H1 (cell line): ENCODE measurements at regions not wholly inside any gene's neighbourhood (a gene's known extent, or its start where the extent isn't known, plus 50 kb on each side); places are given as distances from the start of the nearest gene placed in this dataset.

Experiments used
- CTCF ChIA-PET: fragments of 300-600 bp; sonication (Branson Sonifier 250); formaldehyde crosslinking; loops from one replicate; lab custom pipeline; 2021; ENCODE audit not compliant: partially characterized antibody; lab: Charles Lee
- POLR2A ChIA-PET: fragments of 300-600 bp; sonication (Branson Sonifier 250); formaldehyde crosslinking; loops from one replicate; lab custom pipeline; 2021; ENCODE audit warnings: inconsistent platforms; ENCODE audit not compliant: partially characterized antibody; lab: Charles Lee
- DNase-seq, 2 experiments: peaks; one replicate each; pipeline versions ENCODE4 v3.0.0 to v3.0.0-alpha.2; 2010 to 2022; ENCODE audit warnings: low spot score in 2 of 2, low read depth in 1 of 2, mixed read lengths in 1 of 2
- FAIRE-seq: peaks from 2 replicates; lab custom pipeline; 2011; peaks lifted over from hg19 to GRCh38; lab: Jason Lieb, UNC
- H2AFZ ChIP-seq: 2 replicates; pipeline ENCODE4 v1.8.1; 2012; ENCODE audit warnings: low read length, inconsistent platforms
- H2AK5ac ChIP-seq: 2 replicates; pipeline ENCODE4 v1.6.1; 2013; ENCODE audit warnings: low read depth, low read length
- H2BK120ac ChIP-seq: replicated peaks from 2 replicates; pipeline ENCODE3; 2013; ENCODE audit warnings: low read depth, low read length, inconsistent platforms
- H2BK12ac ChIP-seq: 2 replicates; pipeline ENCODE4 v1.6.1; 2013; ENCODE audit warnings: low read depth, low read length
- H2BK15ac ChIP-seq: 2 replicates; pipeline ENCODE4 v1.6.1; 2013; ENCODE audit warnings: low read length
- H2BK20ac ChIP-seq: 2 replicates; pipeline ENCODE4 v1.6.1; 2013; ENCODE audit warnings: low read length
- H2BK5ac ChIP-seq: 2 replicates; pipeline ENCODE4 v1.6.1; 2013; ENCODE audit warnings: low read depth, low read length
- H3K14ac ChIP-seq: 2 replicates; pipeline ENCODE4 v1.6.1; 2013; ENCODE audit warnings: inconsistent platforms; ENCODE audit not compliant: insufficient read length
- H3K18ac ChIP-seq: 2 replicates; pipeline ENCODE4 v1.6.1; 2013; ENCODE audit warnings: low read length; ENCODE audit errors: extremely low read depth
- H3K23ac ChIP-seq: 2 replicates; pipeline ENCODE4 v1.6.1; 2013; ENCODE audit warnings: inconsistent platforms; ENCODE audit not compliant: insufficient read length
- H3K23me2 ChIP-seq: 2 replicates; pipeline ENCODE4 v1.6.1; 2013; ENCODE audit warnings: low read depth, low read length
- H3K27ac ChIP-seq: 2 replicates; pipeline ENCODE4 v1.6.1; 2011; ENCODE audit warnings: low read depth, low read length, inconsistent platforms
- H3K27me3 ChIP-seq, 4 experiments: replicated peaks in 1 of 4; 1 replicate in 1 of 4; 2 replicates in 3 of 4; pipeline versions ENCODE4 v1.6.1 to v1.8.1; 2011 to 2013; ENCODE audit warnings: low read length in 3 of 4, mild to moderate bottlenecking in 3 of 4, inconsistent platforms in 2 of 4, mixed read lengths in 2 of 4, moderate library complexity in 1 of 4; ENCODE audit not compliant: control insufficient read depth in 3 of 4, insufficient read depth in 3 of 4; ENCODE audit errors: extremely low read depth in 1 of 4
- H3K36me3 ChIP-seq, 4 experiments: 2 replicates each; pipeline versions ENCODE4 v1.6.1 to v1.8.1; 2011 to 2013; ENCODE audit warnings: mild to moderate bottlenecking in 4 of 4, low read length in 3 of 4, moderate library complexity in 2 of 4, control low read depth in 1 of 4, inconsistent platforms in 1 of 4; ENCODE audit not compliant: insufficient read depth in 4 of 4, control insufficient read depth in 2 of 4
- H3K4ac ChIP-seq: replicated peaks from 2 replicates; pipeline ENCODE3; 2013; ENCODE audit warnings: low read length, low read depth, mixed read lengths, inconsistent platforms; ENCODE audit not compliant: insufficient read length
- H3K4me1 ChIP-seq, 4 experiments: replicated peaks in 1 of 4; 1 replicate in 1 of 4; 2 replicates in 3 of 4; pipeline versions ENCODE4 v1.6.1 to v1.8.1; 2011 to 2013; ENCODE audit warnings: low read length in 3 of 4, inconsistent platforms in 2 of 4, mixed read lengths in 1 of 4; ENCODE audit not compliant: insufficient read depth in 4 of 4, control insufficient read depth in 3 of 4
- H3K4me2 ChIP-seq, 2 experiments: 2 replicates each; pipeline versions ENCODE4 v1.6.1 to v1.8.1; 2011 to 2013; ENCODE audit warnings: low read depth in 2 of 2, low read length in 2 of 2, control low read depth in 1 of 2, inconsistent platforms in 1 of 2, mild to moderate bottlenecking in 1 of 2; ENCODE audit not compliant: insufficient read depth in 1 of 2
- H3K4me3 ChIP-seq, 4 experiments: fragments of 200-600, 300-600 bp in 1 of 4; sonication (generic), shearing (Covaris generic), sonication (Bioruptor Twin) in 1 of 4; 2 replicates each; pipeline versions ENCODE4 v1.5.1 to v1.8.1; 2011 to 2016; ENCODE audit warnings: low read length in 4 of 4, low read depth in 3 of 4, control low read depth in 2 of 4, inconsistent platforms in 2 of 4, mild to moderate bottlenecking in 2 of 4, mixed read lengths in 1 of 4, moderate library complexity in 1 of 4; ENCODE audit not compliant: insufficient read depth in 2 of 4; ENCODE audit errors: extremely low read depth in 1 of 4
- H3K56ac ChIP-seq: replicated peaks from 2 replicates; pipeline ENCODE3; 2013; ENCODE audit warnings: low read depth, mild to moderate bottlenecking, mixed read lengths, low read length, inconsistent platforms; ENCODE audit not compliant: insufficient read length
- H3K79me1 ChIP-seq: 2 replicates; pipeline ENCODE4 v1.6.1; 2013; ENCODE audit warnings: low read depth, low read length, control low read depth
- H3K79me2 ChIP-seq, 2 experiments: 2 replicates each; pipeline versions ENCODE4 v1.6.1 to v1.8.1; 2012 to 2013; ENCODE audit warnings: low read length in 2 of 2, mild to moderate bottlenecking in 2 of 2, inconsistent platforms in 1 of 2; ENCODE audit not compliant: insufficient read depth in 2 of 2, control insufficient read depth in 1 of 2
- H3K9ac ChIP-seq, 4 experiments: replicated peaks in 1 of 4; 1 replicate in 1 of 4; 2 replicates in 3 of 4; pipeline versions ENCODE4 v1.6.1 to v1.8.1; 2011 to 2013; ENCODE audit warnings: low read depth in 3 of 4, low read length in 3 of 4, control low read depth in 2 of 4, mild to moderate bottlenecking in 2 of 4, moderate library complexity in 2 of 4, inconsistent platforms in 1 of 4; ENCODE audit errors: extremely low read depth in 1 of 4
- H3K9me3 ChIP-seq, 2 experiments: 2 replicates each; pipeline versions ENCODE4 v1.6.1 to v1.8.1; 2012 to 2013; ENCODE audit warnings: mild to moderate bottlenecking in 2 of 2, moderate library complexity in 2 of 2, control low read depth in 1 of 2, inconsistent platforms in 1 of 2, low read depth in 1 of 2, low read length in 1 of 2, mixed read lengths in 1 of 2; ENCODE audit not compliant: insufficient read depth in 2 of 2
- H4K20me1 ChIP-seq, 2 experiments: replicated peaks in 1 of 2; 2 replicates each; pipeline versions ENCODE3 to v1.8.1; 2011 to 2013; ENCODE audit warnings: inconsistent platforms in 2 of 2, low read length in 2 of 2, mild to moderate bottlenecking in 1 of 2; ENCODE audit not compliant: insufficient read depth in 2 of 2, control insufficient read depth in 1 of 2
- H4K5ac ChIP-seq: 2 replicates; pipeline ENCODE4 v1.6.1; 2013; ENCODE audit warnings: low read length, low read depth, mixed read lengths, inconsistent platforms; ENCODE audit not compliant: insufficient read length
- H4K8ac ChIP-seq: 2 replicates; pipeline ENCODE4 v1.8.0; 2013; ENCODE audit warnings: mild to moderate bottlenecking, moderate library complexity, low read length, inconsistent platforms; ENCODE audit not compliant: insufficient read depth; ENCODE audit errors: extremely low read depth
- H4K91ac ChIP-seq: replicated peaks from 2 replicates; pipeline ENCODE3; 2013; ENCODE audit warnings: low read length, mixed read lengths, inconsistent platforms; ENCODE audit not compliant: insufficient read length
- CREB1 ChIP-seq: IDR thresholded peaks from 2 replicates; pipeline ENCODE4 v1.6.1; 2012; ENCODE audit warnings: inconsistent platforms
- CTBP2 ChIP-seq: IDR thresholded peaks from 2 replicates; pipeline ENCODE4 v1.7.0; 2011; ENCODE audit warnings: borderline replicate concordance, mild to moderate bottlenecking, moderate library complexity, mixed read lengths, low read length; ENCODE audit not compliant: insufficient read depth, insufficient read length
- GABPA ChIP-seq: IDR thresholded peaks from 2 replicates; pipeline ENCODE4 v1.6.1; 2011; ENCODE audit warnings: mild to moderate bottlenecking, low read length, moderate library complexity, borderline replicate concordance; ENCODE audit not compliant: insufficient read depth
- HDAC2 ChIP-seq, 2 experiments: fragments of 300-600 bp in 1 of 2; sonication (generic) in 1 of 2; IDR thresholded peaks; 2 replicates each; pipeline ENCODE4 v1.6.1; 2011 to 2012; ENCODE audit warnings: low read depth in 2 of 2, low read length in 2 of 2, mild to moderate bottlenecking in 2 of 2, moderate library complexity in 2 of 2, borderline replicate concordance in 1 of 2, inconsistent platforms in 1 of 2
- HDAC6 ChIP-seq: IDR thresholded peaks from one replicate; pipeline ENCODE4 v1.7.1; 2012; ENCODE audit warnings: low read depth, mild to moderate bottlenecking, inconsistent platforms, low read length, moderate library complexity
- KDM4A ChIP-seq: IDR thresholded peaks from one replicate; pipeline ENCODE4 v1.7.1; 2012; ENCODE audit warnings: low read depth, mild to moderate bottlenecking, moderate library complexity, low read length, inconsistent platforms; ENCODE audit not compliant: severe bottlenecking
- POU5F1 ChIP-seq: IDR thresholded peaks from 2 replicates; pipeline ENCODE4 v1.6.1; 2011; ENCODE audit warnings: low read depth, mild to moderate bottlenecking, low read length, moderate library complexity
- RBBP5 ChIP-seq: IDR thresholded peaks from 2 replicates; pipeline ENCODE4 v1.7.1; 2012; ENCODE audit warnings: low read depth, mild to moderate bottlenecking, inconsistent platforms, low read length, moderate library complexity, borderline replicate concordance
- RNF2 ChIP-seq: fragments of 200-900, 300-1000 bp; sonication (generic); IDR thresholded peaks from 2 replicates; pipeline ENCODE4 v1.7.1; 2016; ENCODE audit warnings: borderline replicate concordance, low read depth, mild to moderate bottlenecking, antibody characterized with exemption, low read length; ENCODE audit not compliant: poor library complexity, severe bottlenecking; ENCODE audit errors: missing control alignments
- SIN3A ChIP-seq, 2 experiments: IDR thresholded peaks in 1 of 2; conservative IDR thresholded peaks in 1 of 2; 2 replicates each; pipeline ENCODE4 v1.6.1; 2011 to 2012; ENCODE audit warnings: low read length in 2 of 2, improper control_type of control experiment in 1 of 2, low read depth in 1 of 2, mild to moderate bottlenecking in 1 of 2
- TBP ChIP-seq: IDR thresholded peaks from 2 replicates; pipeline ENCODE4 v1.6.1; 2011; ENCODE audit warnings: low read depth, low read length, improper control_type of control experiment
- ZNF274 ChIP-seq: IDR thresholded peaks from 2 replicates; pipeline ENCODE4 v1.7.0; 2012; ENCODE audit warnings: low read length, borderline replicate concordance; ENCODE audit errors: extremely low read depth
- WGBS, 2 experiments: shearing (Covaris generic) in 1 of 2; methylation state at CpG; one replicate each; pipeline versions ENCODE4 v1.1.6 to v1.1.7; 2013 to 2015; ENCODE audit warnings: low lambda C conversion rate in 2 of 2, mixed read lengths in 2 of 2, inconsistent platforms in 1 of 2, low coverage in 1 of 2, missing lambda C conversion rate in 1 of 2; ENCODE audit not compliant: insufficient replicate concordance in 2 of 2, insufficient coverage in 1 of 2, insufficient read length in 1 of 2; ENCODE audit errors: extremely low coverage in 1 of 2, missing lambda C conversion rate in 1 of 2; 5-methylcytosine and 5-hydroxymethylcytosine counted together

DNA sequence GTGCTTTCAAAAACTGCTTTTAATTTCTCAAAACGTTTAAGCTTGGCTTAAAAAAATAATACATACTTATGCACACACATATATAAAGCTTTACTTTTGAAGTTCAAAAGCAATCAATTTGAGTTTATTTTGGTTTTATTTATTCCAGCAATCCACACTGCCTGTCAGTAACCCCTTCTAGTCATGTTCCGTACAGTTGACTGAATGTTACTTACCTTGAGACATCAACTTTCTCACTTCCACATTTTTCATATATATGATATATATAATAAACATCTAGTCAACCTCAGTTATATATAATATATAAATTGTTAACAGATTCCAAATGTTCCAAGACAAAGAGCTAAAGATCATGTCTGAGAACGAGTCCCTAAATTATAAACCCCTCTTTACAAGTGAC lies 1137.3 kb upstream of the ZEB2 start:
- Histone ChIP-seq H2AK5ac (no peak overlapping the region), H3K4me2 (no peak overlapping the region), H3K18ac (no peak overlapping the region), H3K14ac (no peak overlapping the region), H3K23me2 (no peaks in the 10 kb centered on the region), H3K79me1 (no peaks in the 10 kb centered on the region), H4K20me1 (no peaks in the 10 kb centered on the region), H3K4ac (no peak overlapping the region), H2AFZ (no peak overlapping the region), H2BK15ac (no peak overlapping the region), H4K8ac (no peak overlapping the region), H2BK20ac (no peak overlapping the region), H2BK12ac (no peak overlapping the region), H3K36me3 (no peaks in the 10 kb centered on the region), H4K91ac (no peak overlapping the region), H3K27me3 (no peaks in the 10 kb centered on the region), H3K9ac (no peak overlapping the region), H2BK120ac (no peak overlapping the region), H3K79me2 (no peaks in the 10 kb centered on the region), H3K9me3 (no peaks in the 10 kb centered on the region), H3K56ac (no peak overlapping the region), H3K4me1 (no peaks in the 10 kb centered on the region), H3K27ac (no peak overlapping the region), H4K5ac (no peak overlapping the region), H2BK5ac (no peak overlapping the region), H3K4me3 (no peak overlapping the region), H3K23ac (no peak overlapping the region)
- WGBS, 2 experiments, result 86% methylated on average over 3 of the region's 3 CpGs; no CpG with 5 or more reads in 1 of the 2 experiments
- ChIA-PET CTCF (no interaction called here), POLR2A (no interaction called here)
- no peak for FAIRE-seq
- no peak for DNase-seq
- TF ChIP-seq GABPA (no peak), HDAC2 (IDR thresholded peaks at IDR 0.05; ENCODE audit: borderline replicate concordance in 1 of 2, low read depth in 2 of 2, low read length in 2 of 2) (no peak), POU5F1 (no peak), SIN3A (conservative IDR thresholded peaks at IDR 0.05 in 1 of 2, IDR thresholded peaks at IDR 0.05 in 1 of 2; ENCODE audit: low read depth in 1 of 2, low read length in 2 of 2) (no peak), ZNF274 (no peak), RNF2 (no peak), HDAC6 (no peak), RBBP5 (no peak), CTBP2 (no peak), CREB1 (no peak), KDM4A (no peak), TBP (no peak)
